NCI-H1092 (cell line): ENCODE measurements at regions not wholly inside any gene's neighbourhood (a gene's known extent, or its start where the extent isn't known, plus 50 kb on each side); places are given as distances from the start of the nearest gene placed in this dataset.
"Not testable (repeated sequence)": the region's sequence is repeated elsewhere in the genome, so short reads cannot be mapped to it uniquely, and the experiment has no call there.

Experiments
- DNase-seq: peaks from one replicate; lab custom pipeline; 2025; lab: John Stamatoyannopoulos, UW

DNA sequence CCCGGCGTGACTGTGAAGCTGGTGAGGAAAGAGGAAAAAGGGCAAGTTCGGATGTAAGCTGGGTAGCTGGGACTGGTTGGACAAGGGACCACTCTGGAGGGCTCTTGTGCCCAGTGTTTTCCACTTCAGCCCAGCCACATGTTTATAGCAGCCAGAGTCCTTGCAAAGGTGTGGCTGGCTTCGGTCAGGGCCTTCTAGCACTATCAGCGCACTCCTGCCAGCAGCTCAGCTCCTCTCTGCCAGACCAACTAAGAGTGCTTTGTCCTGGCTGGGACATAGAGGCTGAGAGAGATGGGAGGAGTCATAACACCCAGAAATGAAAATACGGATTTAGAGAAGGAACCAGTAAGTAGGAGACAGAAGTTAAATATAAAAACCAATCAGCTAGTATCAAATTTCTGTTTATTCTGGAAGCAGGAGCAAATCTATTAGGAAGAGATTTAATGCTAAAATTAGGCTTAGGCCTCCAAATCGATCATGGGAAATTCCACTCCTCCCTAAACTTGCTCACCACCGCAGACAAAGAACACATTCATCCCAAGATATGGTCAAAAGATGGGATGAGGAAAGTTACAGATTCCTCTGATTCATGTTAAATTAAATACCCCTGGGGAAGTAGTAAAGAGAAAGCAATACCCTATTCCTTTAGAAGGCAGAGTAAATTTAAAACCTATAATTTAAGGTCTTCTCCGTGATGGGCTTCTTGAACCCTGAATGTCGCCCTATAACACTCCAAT lies 135.0 kb downstream of the RALA start:
- no peak for DNase-seq

DNA sequence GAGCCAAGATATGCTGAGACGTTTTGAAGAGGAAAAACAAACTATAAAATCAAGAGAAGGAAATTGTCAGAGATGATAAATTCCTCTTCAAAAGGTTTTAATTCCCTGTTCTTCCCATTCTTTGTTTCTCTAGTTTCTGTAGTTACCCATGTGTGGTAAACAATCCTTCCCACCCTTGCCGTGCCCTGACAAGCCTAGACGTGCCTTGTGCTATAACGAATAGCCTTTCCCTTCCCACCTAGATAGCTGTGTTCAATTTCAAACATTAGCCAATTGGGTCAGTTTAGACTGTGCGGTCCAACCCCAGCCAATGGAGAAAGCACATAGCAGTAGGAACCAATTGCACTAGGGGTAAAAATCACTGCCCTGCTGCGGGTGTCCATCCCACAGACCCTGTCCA lies 138.1 kb downstream of the RALA start:
- DNase-seq: no peak

DNA sequence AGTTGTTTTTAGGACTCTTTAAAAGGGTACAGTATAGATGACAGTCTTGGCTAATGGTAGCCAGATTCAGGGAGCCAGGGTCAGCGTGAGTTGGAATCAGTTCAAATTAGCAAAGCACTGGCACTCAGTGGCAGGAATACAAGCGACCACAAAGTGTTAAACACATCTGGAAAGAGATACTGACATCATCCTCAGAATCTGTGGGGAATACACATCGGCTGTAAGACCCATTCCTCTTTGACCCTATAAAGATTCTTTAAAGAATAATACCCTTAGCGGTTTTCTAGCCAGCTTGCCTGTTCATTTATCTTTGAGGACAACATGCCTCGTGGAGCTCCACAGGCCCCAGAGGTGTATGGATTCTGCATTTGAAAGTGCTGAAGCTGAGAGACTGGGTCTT lies 139.1 kb downstream of the RALA start:
- DNase-seq: not testable (repeated sequence)

DNA sequence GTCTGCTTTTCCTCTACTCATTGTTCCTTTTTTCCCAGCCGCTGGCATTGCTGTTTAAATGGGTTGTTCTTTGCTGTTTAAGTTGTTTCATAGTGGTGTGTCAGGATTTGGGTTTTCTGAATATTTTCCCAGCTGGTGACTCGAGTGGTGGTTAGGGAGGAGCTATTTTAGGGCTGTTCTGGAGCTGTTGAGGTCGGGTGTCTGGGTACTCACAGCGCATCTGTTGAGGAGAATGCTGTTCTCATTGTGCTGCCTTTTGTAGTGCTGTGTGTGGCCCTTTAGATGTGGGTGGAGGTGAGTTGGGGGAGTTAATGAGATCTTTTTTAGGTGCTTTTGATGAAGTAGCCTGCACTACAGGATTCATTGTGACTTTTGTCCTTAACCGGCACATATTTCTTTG lies 139.5 kb downstream of the RALA start:
- not testable (repeated sequence) for DNase-seq

GRCh38 chr7:39765833-39766232 lies 142.5 kb downstream of the RALA start:
- not testable (repeated sequence) for DNase-seq

GRCh38 chr7:39768439-39768838 lies 145.1 kb downstream of the RALA start:
- not testable (repeated sequence) for DNase-seq

GRCh38 chr7:39774341-39774851 lies 151.0 kb downstream of the RALA start:
- DNase-seq: not testable (repeated sequence)

GRCh38 chr7:39781557-39781956 lies 158.2 kb downstream of the RALA start:
- DNase-seq: not testable (repeated sequence)

DNA sequence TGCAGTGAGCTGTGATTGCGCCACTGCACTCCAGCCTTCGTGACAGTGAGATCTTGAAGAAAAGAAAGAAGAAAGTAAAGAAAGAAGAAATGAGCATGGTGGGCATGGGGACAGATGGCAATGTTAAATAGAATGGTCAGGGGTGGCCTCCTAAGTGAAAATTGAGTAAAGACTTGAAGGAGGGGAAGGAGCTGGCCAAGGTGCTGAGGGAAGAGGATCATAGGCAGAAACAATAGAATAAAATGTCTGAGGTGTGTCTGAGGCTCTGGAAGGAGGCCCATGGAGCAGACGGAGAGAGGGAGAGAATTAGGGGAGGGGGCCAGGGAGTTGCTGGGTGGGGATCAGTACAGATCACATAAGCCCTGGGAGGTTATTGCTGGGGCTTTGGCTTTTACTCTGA lies 163.1 kb downstream of the RALA start:
- DNase-seq: not testable (repeated sequence)

GRCh38 chr7:39791035-39791434 lies 159.0 kb upstream of the CDK13 start:
- not testable (repeated sequence) for DNase-seq

DNA sequence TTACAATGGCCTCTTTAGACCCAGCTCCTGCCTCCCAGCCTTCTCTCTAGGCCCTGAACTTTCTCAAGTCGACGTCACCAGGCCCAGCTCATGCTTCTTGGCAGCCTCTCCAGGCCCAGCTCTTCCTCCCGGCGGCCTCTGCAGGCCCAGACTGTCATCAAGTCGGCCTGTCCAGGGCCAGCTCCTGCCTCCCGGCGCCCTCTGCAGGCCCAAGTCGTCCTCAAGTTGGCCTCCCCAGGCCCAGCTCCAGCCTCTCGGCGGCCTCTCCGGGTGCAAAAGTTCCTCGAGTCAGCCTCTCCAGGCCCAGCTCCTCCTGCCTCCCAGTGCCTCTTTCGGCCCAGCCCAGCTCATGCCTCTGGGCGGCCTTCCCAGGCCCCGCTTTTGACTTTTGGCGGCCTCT lies 158.1 kb upstream of the CDK13 start:
- DNase-seq: not testable (repeated sequence)

GRCh38 chr7:39793026-39793425 lies 157.0 kb upstream of the CDK13 start:
- DNase-seq: not testable (repeated sequence)

DNA sequence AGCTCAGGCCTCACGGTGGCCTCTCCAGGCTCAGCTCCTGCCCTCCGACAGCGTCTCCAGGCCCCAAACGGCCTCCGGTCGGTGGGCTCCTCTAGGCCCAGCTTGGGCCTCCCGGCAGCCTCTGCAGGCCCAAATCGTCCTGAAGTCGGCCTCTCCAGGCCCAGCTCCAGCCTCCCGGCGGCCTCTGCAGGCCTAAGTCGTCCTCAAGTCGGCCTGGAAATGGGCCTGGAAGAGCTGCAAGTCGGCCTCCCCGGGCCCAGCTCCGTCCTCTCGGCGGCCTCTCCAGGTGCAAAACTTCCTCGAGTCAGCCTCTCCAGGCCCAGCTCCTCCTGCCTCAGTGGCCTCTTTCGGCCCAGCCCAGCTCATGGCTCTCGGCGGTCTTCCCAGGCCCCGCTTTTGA lies 156.2 kb upstream of the CDK13 start:
- DNase-seq: not testable (repeated sequence)

DNA sequence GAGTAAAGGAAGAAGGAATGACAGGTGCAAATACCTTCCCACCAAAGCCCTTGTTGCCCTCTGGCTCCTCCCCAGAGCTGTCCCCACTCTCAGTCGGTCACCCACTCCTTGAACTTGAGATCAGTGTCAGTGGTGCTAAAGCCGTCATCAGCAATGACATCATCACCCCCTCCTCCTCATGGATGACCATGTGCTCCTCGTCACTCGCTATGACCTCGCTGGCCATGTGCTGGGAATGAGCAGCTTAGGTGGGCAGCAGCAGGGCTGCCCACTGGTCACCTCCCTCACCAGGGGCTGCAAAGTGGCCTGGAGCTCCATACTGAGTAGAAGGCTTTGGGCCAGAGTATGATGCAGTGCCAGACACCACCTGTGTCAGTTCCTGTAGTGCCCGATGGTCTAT lies 153.1 kb upstream of the CDK13 start:
- not testable (repeated sequence) for DNase-seq

DNA sequence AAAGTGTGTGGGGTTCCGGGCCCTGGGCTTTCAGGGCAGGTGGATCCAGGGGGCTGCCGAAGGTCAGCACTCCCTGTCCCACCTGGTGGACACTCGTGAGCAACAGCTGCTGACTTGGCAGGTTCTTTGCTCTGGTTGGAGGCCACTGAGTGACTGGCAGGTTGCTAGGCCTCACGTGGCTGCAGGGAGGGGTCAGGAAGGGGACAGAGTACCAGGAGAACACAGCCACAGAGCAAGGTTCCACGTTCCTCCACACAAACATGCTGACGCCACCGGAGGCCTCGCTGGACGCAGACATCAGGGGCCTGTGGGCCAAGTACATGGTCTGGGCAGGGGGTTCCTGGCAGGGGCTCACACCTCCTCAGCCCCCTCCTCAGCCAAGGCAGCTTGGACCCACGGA lies 152.0 kb upstream of the CDK13 start:
- not testable (repeated sequence) for DNase-seq

DNA sequence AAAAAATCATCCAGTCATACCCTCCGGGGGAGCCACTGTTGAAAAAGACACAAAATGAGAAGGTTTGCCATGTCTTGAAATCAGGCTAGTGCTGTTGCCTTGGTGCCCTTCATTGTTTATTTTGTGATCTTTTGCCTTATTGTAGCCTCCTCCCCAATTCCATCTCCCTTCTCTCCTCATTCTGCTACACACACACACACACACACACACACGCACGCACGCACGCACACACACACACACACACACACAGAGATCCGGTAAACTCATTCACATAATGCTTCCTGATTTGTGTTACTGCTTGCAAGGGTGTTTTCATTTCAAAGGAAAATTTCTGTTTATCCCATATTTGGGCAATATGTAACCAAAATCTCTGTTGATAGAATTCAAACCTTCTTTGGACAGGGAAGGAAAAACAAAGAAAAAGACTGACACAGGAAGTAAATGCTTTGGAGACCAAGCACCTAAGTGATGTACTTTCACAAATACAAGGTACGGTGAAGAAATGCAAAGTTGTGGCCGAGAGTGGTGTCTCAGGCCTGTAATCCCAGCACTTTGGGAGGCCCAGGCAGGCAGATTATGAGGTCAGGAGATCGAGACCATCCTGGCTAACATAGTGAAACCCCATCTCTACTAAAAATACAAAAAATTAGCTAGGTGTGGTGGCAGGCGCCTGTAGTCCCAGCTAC lies 141.1 kb upstream of the CDK13 start:
- DNase-seq: no peak

DNA sequence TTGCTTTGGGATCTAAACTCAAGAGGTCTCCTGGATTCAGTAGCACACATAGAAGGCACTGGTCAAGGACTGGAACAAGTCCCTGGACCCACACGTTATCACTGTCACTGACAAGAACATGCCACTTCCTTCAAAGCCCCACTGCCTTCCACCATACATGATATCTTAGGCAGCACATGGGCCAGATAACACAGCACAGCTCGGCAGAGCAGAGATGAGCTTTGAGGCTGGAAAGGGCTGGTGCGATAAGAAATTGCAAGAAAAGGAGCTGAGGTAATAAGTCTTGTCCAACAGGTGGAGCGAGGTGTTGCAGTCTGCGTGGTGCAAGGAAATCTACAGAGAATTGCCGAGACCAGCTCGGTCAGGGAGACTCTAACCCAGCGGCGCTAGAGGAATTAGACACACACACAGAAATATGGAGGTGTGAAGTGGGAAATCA lies 139.8 kb upstream of the CDK13 start:
- no peak for DNase-seq

DNA sequence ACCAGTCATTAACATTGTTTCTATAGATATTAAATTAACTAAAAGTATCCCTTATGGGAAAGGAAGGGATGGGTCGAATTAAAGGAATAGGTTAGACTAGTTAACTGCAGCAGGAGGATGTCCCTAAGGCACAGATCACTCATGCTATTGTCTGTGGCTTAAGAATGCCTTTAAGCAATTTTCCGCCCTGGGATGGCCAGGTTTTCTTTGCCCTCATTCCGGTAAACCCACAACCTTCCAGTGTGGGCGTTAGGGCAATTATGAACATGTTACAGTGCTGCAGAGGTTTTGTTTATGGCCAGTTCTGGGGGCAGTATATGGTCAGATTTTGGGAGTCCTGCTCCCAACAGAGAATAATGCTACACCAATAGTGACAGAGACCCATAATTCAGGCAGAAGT lies 139.3 kb upstream of the CDK13 start:
- DNase-seq: no peak

- no peak for DNase-seq
Measured at GRCh38 chr7:39811161-39811614, 138.9 kb upstream of the CDK13 start.

DNA sequence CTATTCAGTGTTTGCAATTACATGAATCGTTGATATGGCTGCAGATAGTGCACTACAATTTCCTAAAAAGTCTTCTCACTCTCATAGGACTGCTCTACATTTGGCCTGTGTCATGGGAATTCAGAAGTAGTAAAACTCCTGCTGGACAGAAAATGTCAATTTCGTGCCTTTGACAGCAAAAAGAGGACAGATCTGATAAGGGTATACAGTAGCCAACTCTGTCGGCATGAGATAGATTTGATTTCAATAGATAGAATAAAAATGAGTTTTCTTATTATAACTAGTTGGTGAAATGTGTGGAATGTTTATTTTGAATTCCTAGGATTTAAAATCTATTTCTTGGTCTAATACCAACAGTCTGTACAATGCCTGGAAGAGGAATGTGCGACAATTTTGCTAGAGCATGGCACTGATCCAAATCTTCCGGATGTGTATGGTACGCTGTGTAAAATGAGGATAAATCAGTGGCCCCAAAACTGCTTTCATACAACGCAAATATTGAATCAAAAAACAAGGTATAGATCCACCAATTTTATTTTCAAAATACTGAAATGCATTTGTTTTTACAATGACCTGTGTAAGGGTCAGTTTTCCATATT lies 133.5 kb upstream of the CDK13 start:
- DNase-seq: no peak

- no peak for DNase-seq
Measured at GRCh38 chr7:39819514-39819913, 130.5 kb upstream of the CDK13 start.

- no peak for DNase-seq
Measured at GRCh38 chr7:39824456-39825200, 125.4 kb upstream of the CDK13 start.
